Uterus (tissue), 3 donors: ENCODE measurements at regions not wholly inside any gene's neighbourhood (a gene's known extent, or its start where the extent isn't known, plus 50 kb on each side); places are given as distances from the start of the nearest gene placed in this dataset.

Experiments used
- DNase-seq, 2 donors: peaks; one replicate each; pipeline ENCODE4 v3.0.0-alpha.2; 2019 to 2020
- H3K27ac ChIP-seq, 2 donors: fragments of 200-600 bp; sonication (generic); 1 replicate in 1 of 2; 2 replicates in 1 of 2; pipeline ENCODE4 v1.5.1; 2016 to 2018
- H3K27me3 ChIP-seq, 2 donors: fragments of 200-600 bp; sonication (generic); one replicate each; pipeline ENCODE4 v1.5.1; 2018 to 2019; ENCODE audit warnings: control low read depth in 1 of 2
- H3K36me3 ChIP-seq, 2 donors: fragments of 200-600 bp; sonication (generic); one replicate each; pipeline ENCODE4 v1.5.1; 2019; ENCODE audit warnings: control low read depth in 1 of 2
- H3K4me1 ChIP-seq, 2 donors: fragments of 200-600 bp; sonication (generic); one replicate each; pipeline ENCODE4 v1.5.1; 2018 to 2019; ENCODE audit warnings: control low read depth in 1 of 2
- H3K4me3 ChIP-seq, 2 donors: fragments of 200-600 bp; sonication (generic); 1 replicate in 1 of 2; 2 replicates in 1 of 2; pipeline ENCODE4 v1.5.1; 2018 to 2019; ENCODE audit warnings: mild to moderate bottlenecking in 1 of 2
- H3K9me3 ChIP-seq, 2 donors: fragments of 200-600 bp; sonication (generic); one replicate each; pipeline ENCODE4 v1.5.1; 2019; ENCODE audit warnings: control low read depth in 1 of 2
- CTCF ChIP-seq, 4 experiments: fragments of 200-600 bp in 2 of 4; fragments of 450-650 bp in 2 of 4; sonication (generic) in 2 of 4; IDR thresholded peaks; one replicate each; pipeline ENCODE4 v1.5.1; 2016 to 2019; ENCODE audit warnings: antibody characterized with exemption in 4 of 4, mild to moderate bottlenecking in 2 of 4, moderate library complexity in 1 of 4
- POLR2A ChIP-seq, 2 donors: fragments of 450-650 bp; IDR thresholded peaks; one replicate each; pipeline ENCODE4 v1.6.1; 2016; ENCODE audit warnings: antibody characterized with exemption in 2 of 2, mild to moderate bottlenecking in 1 of 2, moderate library complexity in 1 of 2
- intact Hi-C: fragments of 100-400 bp; cut with DNase I; formaldehyde crosslinking; loops from one replicate; pipeline ENCODE4 v1.15.1; 2023; ENCODE audit warnings: low total_unique reads
- donor health status: DM: yes; HTN: yes; CAD: no.

DNA sequence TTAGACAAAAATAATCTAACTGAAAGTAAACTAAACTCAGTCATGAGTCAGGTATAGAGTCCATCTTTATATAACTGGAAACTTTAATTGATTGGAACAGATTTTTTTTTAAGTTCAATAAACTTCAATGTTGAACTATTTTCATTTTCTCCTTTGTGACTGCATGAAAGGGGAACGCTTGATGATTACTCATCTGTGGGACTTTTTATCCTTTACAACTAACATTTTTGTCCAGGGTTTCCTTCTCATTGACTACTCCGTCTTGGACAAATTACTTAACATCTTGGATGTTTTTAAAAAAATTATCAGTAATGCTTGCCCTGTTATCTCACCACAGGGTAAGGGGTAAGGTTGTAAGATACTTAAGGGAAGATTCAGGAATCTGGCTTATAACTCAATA is 1658.4 kb downstream of the MAT2B start:
- Histone ChIP-seq H3K27me3 (no peaks in the 10 kb centered on the region), H3K9me3 (no peaks in the 10 kb centered on the region), H3K27ac (no peak overlapping the region), H3K36me3 (no peaks in the 10 kb centered on the region), H3K4me3 (no peak overlapping the region), H3K4me1 (no peaks in the 10 kb centered on the region)
- intact Hi-C loops = no loop called here
- no peak for DNase-seq
- TF ChIP-seq CTCF (IDR thresholded peaks at IDR 0.05) (no peak), POLR2A (IDR thresholded peaks at IDR 0.05) (no peak)

- no peak for DNase-seq
- intact Hi-C loops = no loop called here
- no peak for TF ChIP-seq CTCF (IDR thresholded peaks at IDR 0.05)
- TF ChIP-seq POLR2A (IDR thresholded peaks at IDR 0.05) = no peak
- no peaks in the 10 kb centered on the region for H3K4me1 ChIP-seq
- no peak overlapping the region for H3K4me3 ChIP-seq
- H3K27ac ChIP-seq = no peak overlapping the region
- H3K27me3 ChIP-seq = no peaks in the 10 kb centered on the region
- H3K36me3 ChIP-seq = no peaks in the 10 kb centered on the region
- H3K9me3 ChIP-seq = no peaks in the 10 kb centered on the region
Observed at GRCh38 chr5:165173651-165174050, 1668.2 kb downstream of the MAT2B start.

DNA sequence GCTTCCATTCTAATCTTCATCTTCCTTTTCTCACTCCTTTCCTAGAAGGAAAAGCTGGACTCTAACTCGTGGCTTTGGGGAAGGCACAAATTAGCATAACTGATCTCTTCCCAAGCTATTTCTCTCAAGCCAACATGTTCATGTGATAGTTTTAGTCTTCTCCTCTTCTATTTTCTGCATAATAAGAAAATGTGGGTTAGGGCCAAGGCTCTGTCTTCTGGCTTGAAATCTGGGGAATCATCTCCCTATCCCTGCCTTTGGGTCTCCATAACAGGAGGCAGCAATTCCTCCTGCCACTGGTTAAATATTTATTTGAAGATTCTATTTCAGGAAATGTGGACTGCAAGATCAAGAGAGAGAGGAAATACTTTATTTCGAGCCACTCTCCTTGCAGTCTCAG is 1669.6 kb downstream of the MAT2B start:
- DNase-seq = no peak
- no peaks in the 10 kb centered on the region for H3K27me3 ChIP-seq
- no peaks in the 10 kb centered on the region for H3K4me1 ChIP-seq
- H3K27ac ChIP-seq = no peak overlapping the region
- H3K9me3 ChIP-seq = no peaks in the 10 kb centered on the region
- no peaks in the 10 kb centered on the region for H3K36me3 ChIP-seq
- H3K4me3 ChIP-seq = no peak overlapping the region
- intact Hi-C loops = no loop called here
- TF ChIP-seq POLR2A (IDR thresholded peaks at IDR 0.05) (no peak), CTCF (IDR thresholded peaks at IDR 0.05) (no peak)

DNA sequence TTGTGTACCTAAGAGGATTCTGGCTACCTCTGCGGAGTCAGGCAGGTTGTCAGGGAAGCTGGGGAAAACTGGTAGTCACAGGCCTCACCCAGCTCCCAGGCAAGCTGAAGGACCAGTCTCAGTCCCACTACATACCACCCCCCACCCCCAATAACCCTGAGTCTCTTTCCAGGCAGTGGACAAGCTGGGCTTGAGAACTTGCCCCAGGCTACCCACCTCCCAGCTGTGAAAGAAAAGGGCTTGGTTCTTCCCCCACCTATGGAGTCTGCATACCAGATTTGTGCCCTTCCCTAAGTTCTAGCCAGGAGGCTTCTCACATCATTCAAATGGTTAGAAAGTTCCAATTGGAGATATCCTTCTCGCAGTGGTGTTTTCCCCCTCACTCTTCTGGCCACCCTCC is 1678.8 kb downstream of the MAT2B start:
- Histone ChIP-seq H3K4me1 (no peaks in the 10 kb centered on the region), H3K9me3 (no peaks in the 10 kb centered on the region), H3K27me3 (no peaks in the 10 kb centered on the region), H3K36me3 (no peaks in the 10 kb centered on the region), H3K27ac (no peak overlapping the region), H3K4me3 (no peak overlapping the region)
- DNase-seq = no peak
- TF ChIP-seq POLR2A (IDR thresholded peaks at IDR 0.05) = no peak
- no peak for TF ChIP-seq CTCF (IDR thresholded peaks at IDR 0.05)
- intact Hi-C loops = no loop called here

GRCh38 chr5:165185716-165186115 is 1680.3 kb downstream of the MAT2B start:
- no peaks in the 10 kb centered on the region for H3K27me3 ChIP-seq
- no peaks in the 10 kb centered on the region for H3K4me1 ChIP-seq
- DNase-seq = no peak
- intact Hi-C loops = no loop called here
- H3K36me3 ChIP-seq = no peaks in the 10 kb centered on the region
- no peaks in the 10 kb centered on the region for H3K9me3 ChIP-seq
- no peak overlapping the region for H3K27ac ChIP-seq
- H3K4me3 ChIP-seq = no peak overlapping the region
- TF ChIP-seq CTCF (IDR thresholded peaks at IDR 0.05) (no peak), POLR2A (IDR thresholded peaks at IDR 0.05) (no peak)
